ENCODE measurements at regions not wholly inside any gene's neighbourhood (a gene's known extent, or its start where the extent isn't known, plus 50 kb on each side); places are given as distances from the start of the nearest gene placed in this dataset.

- DNase-seq (ENCODE audit: extremely low read depth, insufficient read length), result no peak
- H3K27me3 ChIP-seq (replicated peaks; ENCODE audit: control insufficient read depth, insufficient read depth, low read length), result no peaks in the 10 kb centered on the region; the same call in 1 of the 2 replicates
- no peak overlapping the region for H3K4me3 ChIP-seq (replicated peaks; ENCODE audit: low read depth, low read length)
- H3K36me3 ChIP-seq (ENCODE audit: control insufficient read depth, insufficient read depth, low read length), result no peaks in the 10 kb centered on the region
- no peak for TF ChIP-seq CTCF (IDR thresholded peaks at IDR 0.05; ENCODE audit: insufficient read depth, low read length, poor library complexity, severe bottlenecking)
Measured at GRCh38 chr7:32428546-32428945, 61.6 kb downstream of the LSM5 start.

GRCh38 chr7:32427769-32428291 lies 62.4 kb downstream of the LSM5 start:
- no peaks in the 10 kb centered on the region; the same call in 1 of the 2 replicates for H3K27me3 ChIP-seq (replicated peaks; ENCODE audit: control insufficient read depth, insufficient read depth, low read length)
- peak; percentile 40 for DNase-seq (ENCODE audit: extremely low read depth, insufficient read length)
- H3K36me3 ChIP-seq (ENCODE audit: control insufficient read depth, insufficient read depth, low read length), result no peaks in the 10 kb centered on the region
- no peak for TF ChIP-seq CTCF (IDR thresholded peaks at IDR 0.05; ENCODE audit: insufficient read depth, low read length, poor library complexity, severe bottlenecking)
- H3K4me3 ChIP-seq (replicated peaks; ENCODE audit: low read depth, low read length), result no peak overlapping the region

GRCh38 chr7:32416846-32417245 lies 73.3 kb downstream of the LSM5 start:
- Histone ChIP-seq H3K27me3 (replicated peaks; ENCODE audit: control insufficient read depth, insufficient read depth, low read length) (no peaks in the 10 kb centered on the region; the same call in 1 of the 2 replicates), H3K36me3 (ENCODE audit: control insufficient read depth, insufficient read depth, low read length) (no peaks in the 10 kb centered on the region), H3K4me3 (replicated peaks; ENCODE audit: low read depth, low read length) (no peak overlapping the region)
- DNase-seq (ENCODE audit: extremely low read depth, insufficient read length), result no peak
- no peak for TF ChIP-seq CTCF (IDR thresholded peaks at IDR 0.05; ENCODE audit: insufficient read depth, low read length, poor library complexity, severe bottlenecking)

GRCh38 chr7:32415936-32416335 lies 74.2 kb downstream of the LSM5 start:
- Histone ChIP-seq H3K4me3 (replicated peaks; ENCODE audit: low read depth, low read length) (no peak overlapping the region), H3K27me3 (replicated peaks; ENCODE audit: control insufficient read depth, insufficient read depth, low read length) (no peaks in the 10 kb centered on the region; the same call in 1 of the 2 replicates), H3K36me3 (ENCODE audit: control insufficient read depth, insufficient read depth, low read length) (no peaks in the 10 kb centered on the region)
- TF ChIP-seq CTCF (IDR thresholded peaks at IDR 0.05; ENCODE audit: insufficient read depth, low read length, poor library complexity, severe bottlenecking), result no peak
- DNase-seq (ENCODE audit: extremely low read depth, insufficient read length), result no peak

- DNase-seq (ENCODE audit: extremely low read depth, insufficient read length), result no peak
- H3K36me3 ChIP-seq (ENCODE audit: control insufficient read depth, insufficient read depth, low read length), result no peaks in the 10 kb centered on the region
- no peak for TF ChIP-seq CTCF (IDR thresholded peaks at IDR 0.05; ENCODE audit: insufficient read depth, low read length, poor library complexity, severe bottlenecking)
- H3K4me3 ChIP-seq (replicated peaks; ENCODE audit: low read depth, low read length), result no peak overlapping the region
- no peaks in the 10 kb centered on the region; the same call in 1 of the 2 replicates for H3K27me3 ChIP-seq (replicated peaks; ENCODE audit: control insufficient read depth, insufficient read depth, low read length)
Measured at GRCh38 chr7:32415519-32415918, 74.7 kb downstream of the LSM5 start.

GRCh38 chr7:32412471-32412870 lies 77.7 kb downstream of the LSM5 start:
- TF ChIP-seq CTCF (IDR thresholded peaks at IDR 0.05; ENCODE audit: insufficient read depth, low read length, poor library complexity, severe bottlenecking), result no peak
- Histone ChIP-seq H3K36me3 (ENCODE audit: control insufficient read depth, insufficient read depth, low read length) (no peaks in the 10 kb centered on the region), H3K27me3 (replicated peaks; ENCODE audit: control insufficient read depth, insufficient read depth, low read length) (no peaks in the 10 kb centered on the region; the same call in 1 of the 2 replicates), H3K4me3 (replicated peaks; ENCODE audit: low read depth, low read length) (no peak overlapping the region)
- no peak for DNase-seq (ENCODE audit: extremely low read depth, insufficient read length)
